Loucy (cell line): ENCODE measurements at regions not wholly inside any gene's neighbourhood (a gene's known extent, or its start where the extent isn't known, plus 50 kb on each side); places are given as distances from the start of the nearest gene placed in this dataset.
A peak's percentile ranks its signal among the peaks of the same experiment; 100 is the strongest.

ENCODE experiments used
- H2AFZ ChIP-seq: fragments of 200-600 bp; sonication (generic); 2 replicates; pipeline ENCODE4 v1.6.0; 2016; ENCODE audit warnings: antibody characterized with exemption, mild to moderate bottlenecking, low read length, moderate library complexity
- H3F3A ChIP-seq: fragments of 200-600 bp; 2 replicates; pipeline ENCODE4 v1.6.0; 2016; ENCODE audit warnings: antibody characterized with exemption, low read depth, mild to moderate bottlenecking
- H3K27me3 ChIP-seq: fragments of 200-600 bp; sonication (generic); 2 replicates; pipeline ENCODE4 v1.6.1; 2014; ENCODE audit warnings: low read length, mild to moderate bottlenecking; ENCODE audit not compliant: insufficient read depth, poor library complexity, severe bottlenecking
- H3K36me3 ChIP-seq: fragments of 200-600 bp; sonication (generic); 2 replicates; pipeline ENCODE4 v1.6.1; 2016; ENCODE audit warnings: low read length; ENCODE audit not compliant: insufficient read depth
- H3K4me1 ChIP-seq: fragments of 200-600 bp; sonication (generic); 2 replicates; pipeline ENCODE4 v1.5.1; 2014; ENCODE audit warnings: low read length, mild to moderate bottlenecking; ENCODE audit not compliant: insufficient read depth, poor library complexity, severe bottlenecking
- H3K4me2 ChIP-seq: fragments of 200-600 bp; sonication (generic); 2 replicates; pipeline ENCODE4 v1.6.0; 2014; ENCODE audit warnings: antibody characterized with exemption, low read length, low read depth, mild to moderate bottlenecking; ENCODE audit not compliant: poor library complexity, severe bottlenecking
- H3K4me3 ChIP-seq: fragments of 200-600 bp; sonication (generic); 2 replicates; pipeline ENCODE4 v1.5.1; 2014; ENCODE audit warnings: low read length, mild to moderate bottlenecking, mixed read lengths; ENCODE audit not compliant: poor library complexity, severe bottlenecking
- H3K79me2 ChIP-seq: fragments of 200-600 bp; sonication (generic); 2 replicates; pipeline ENCODE4 v1.6.1; 2014; ENCODE audit warnings: low read length; ENCODE audit not compliant: insufficient read depth
- H3K9ac ChIP-seq: fragments of 200-600 bp; sonication (generic); 2 replicates; pipeline ENCODE4 v1.6.0; 2014; ENCODE audit warnings: mild to moderate bottlenecking, low read depth, low read length, moderate library complexity; ENCODE audit not compliant: poor library complexity, severe bottlenecking
- H3K9me2 ChIP-seq: fragments of 200-600 bp; sonication (generic); replicated peaks from 2 replicates; pipeline ENCODE4 v1.6.1; 2016; ENCODE audit warnings: low read depth, low read length, mixed read lengths
- H3K9me3 ChIP-seq: fragments of 200-600 bp; sonication (generic); 2 replicates; pipeline ENCODE4 v1.6.1; 2014; ENCODE audit warnings: mild to moderate bottlenecking, antibody characterized with exemption, low read length, low read depth; ENCODE audit not compliant: insufficient read depth
- H4K20me1 ChIP-seq: fragments of 200-600 bp; sonication (generic); 2 replicates; pipeline ENCODE4 v1.6.0; 2014; ENCODE audit warnings: antibody characterized with exemption, low read length, mild to moderate bottlenecking; ENCODE audit not compliant: insufficient read depth, poor library complexity, severe bottlenecking
- CTCF ChIP-seq: fragments of 200-600 bp; sonication (generic); conservative IDR thresholded peaks from 2 replicates; pipeline ENCODE4 v1.5.1; 2014; ENCODE audit warnings: mild to moderate bottlenecking, antibody characterized with exemption, low read length
- EZH2phosphoT487 ChIP-seq: fragments of 200-600 bp; IDR thresholded peaks from 2 replicates; pipeline ENCODE4 v1.6.1; 2018; ENCODE audit warnings: antibody characterized with exemption, mild to moderate bottlenecking, moderate library complexity, borderline replicate concordance

GRCh38 chr18:2083691-2084090 is 487.6 kb downstream of the METTL4 start:
- Histone ChIP-seq H3K9me3 (no peaks in the 10 kb centered on the region), H3K27me3 (no peaks in the 10 kb centered on the region), H3K4me2 (no peak overlapping the region), H3K4me3 (no peak overlapping the region), H3K9me2 (no peaks in the 10 kb centered on the region), H3K9ac (peak overlapping the region; percentile 5), H3K4me1 (peaks cover 36% of the 10 kb centered on the region), H3K36me3 (no peaks in the 10 kb centered on the region), H3K79me2 (no peaks in the 10 kb centered on the region), H2AFZ (peak overlapping the region; percentile 6; the same call in 1 of the 2 replicates), H3F3A (peaks cover under 1% of the 10 kb centered on the region; the same call in 1 of the 2 replicates), H4K20me1 (no peaks in the 10 kb centered on the region)
- TF ChIP-seq CTCF (peak; percentile 94), EZH2phosphoT487 (no peak)

GRCh38 chr18:2086439-2086838 is 484.9 kb downstream of the METTL4 start:
- H4K20me1 ChIP-seq: no peaks in the 10 kb centered on the region
- H3K27me3 ChIP-seq: no peaks in the 10 kb centered on the region
- no peaks in the 10 kb centered on the region for H3K9me3 ChIP-seq
- H2AFZ ChIP-seq: no peak overlapping the region
- peaks cover 59% of the 10 kb centered on the region for H3K4me1 ChIP-seq
- no peak overlapping the region for H3K9ac ChIP-seq
- peaks cover 2% of the 10 kb centered on the region; the same call in 1 of the 2 replicates for H3F3A ChIP-seq
- no peak for TF ChIP-seq CTCF
- TF ChIP-seq EZH2phosphoT487: no peak
- H3K4me2 ChIP-seq: no peak overlapping the region
- H3K9me2 ChIP-seq: no peaks in the 10 kb centered on the region
- H3K4me3 ChIP-seq: no peak overlapping the region
- H3K36me3 ChIP-seq: no peaks in the 10 kb centered on the region
- peaks cover 13% of the 10 kb centered on the region for H3K79me2 ChIP-seq

GRCh38 chr18:2087877-2088673 is 483.2 kb downstream of the METTL4 start:
- Histone ChIP-seq H3K9ac (peak overlapping the region; percentile 60), H4K20me1 (no peaks in the 10 kb centered on the region), H3K4me3 (peak overlapping the region; percentile 73), H3K27me3 (no peaks in the 10 kb centered on the region), H2AFZ (peak overlapping the region; percentile 35; the same call in 1 of the 2 replicates), H3K9me2 (no peaks in the 10 kb centered on the region), H3K36me3 (no peaks in the 10 kb centered on the region), H3K9me3 (no peaks in the 10 kb centered on the region), H3F3A (peaks cover 2% of the 10 kb centered on the region; the same call in 1 of the 2 replicates), H3K79me2 (peaks cover 23% of the 10 kb centered on the region), H3K4me1 (peaks cover 64% of the 10 kb centered on the region), H3K4me2 (peak overlapping the region; percentile 83)
- TF ChIP-seq EZH2phosphoT487 (no peak), CTCF (no peak)
